Ishikawa (cell line): ENCODE measurements at regions not wholly inside any gene's neighbourhood (a gene's known extent, or its start where the extent isn't known, plus 50 kb on each side); places are given as distances from the start of the nearest gene placed in this dataset.

Source experiments
- CEBPB ChIP-seq: IDR thresholded peaks from 2 replicates; pipeline ENCODE4 v1.6.1; 2012
- CREB1 ChIP-seq: IDR thresholded peaks from 2 replicates; pipeline ENCODE4 v1.6.1; 2012; ENCODE audit warnings: low read depth
- EP300 ChIP-seq: IDR thresholded peaks from 2 replicates; pipeline ENCODE4 v1.6.1; 2012; ENCODE audit warnings: borderline replicate concordance
- MAX ChIP-seq: IDR thresholded peaks from 2 replicates; pipeline ENCODE4 v1.6.1; 2012
- NFIC ChIP-seq: IDR thresholded peaks from 2 replicates; pipeline ENCODE4 v1.6.1; 2012
- RAD21 ChIP-seq: IDR thresholded peaks from 2 replicates; pipeline ENCODE4 v1.6.1; 2012; ENCODE audit warnings: low read depth
- REST ChIP-seq: IDR thresholded peaks from 2 replicates; pipeline ENCODE4 v1.6.1; 2012; ENCODE audit warnings: low read depth, mild to moderate bottlenecking
- TAF1 ChIP-seq: IDR thresholded peaks from 2 replicates; pipeline ENCODE4 v1.6.1; 2012; ENCODE audit warnings: low read depth, mild to moderate bottlenecking
- TCF12 ChIP-seq: IDR thresholded peaks from 2 replicates; pipeline ENCODE4 v1.6.1; 2012; ENCODE audit warnings: low read depth
- YY1 ChIP-seq: IDR thresholded peaks from 2 replicates; pipeline ENCODE4 v1.6.1; 2012; ENCODE audit warnings: low read depth
- ZBTB7A ChIP-seq: IDR thresholded peaks from 2 replicates; pipeline ENCODE4 v1.6.1; 2012; ENCODE audit warnings: low read depth

GRCh38 chr4:14091531-14091930, 464.0 kb upstream of the BOD1L1 start:
- TF ChIP-seq YY1 (no peak), ZBTB7A (no peak), CEBPB (no peak), RAD21 (no peak), TAF1 (no peak), CREB1 (no peak), EP300 (no peak), MAX (no peak), TCF12 (no peak), REST (no peak), NFIC (no peak)
